ENCODE measurements at regions not wholly inside any gene's neighbourhood (a gene's known extent, or its start where the extent isn't known, plus 50 kb on each side); places are given as distances from the start of the nearest gene placed in this dataset.

DNA sequence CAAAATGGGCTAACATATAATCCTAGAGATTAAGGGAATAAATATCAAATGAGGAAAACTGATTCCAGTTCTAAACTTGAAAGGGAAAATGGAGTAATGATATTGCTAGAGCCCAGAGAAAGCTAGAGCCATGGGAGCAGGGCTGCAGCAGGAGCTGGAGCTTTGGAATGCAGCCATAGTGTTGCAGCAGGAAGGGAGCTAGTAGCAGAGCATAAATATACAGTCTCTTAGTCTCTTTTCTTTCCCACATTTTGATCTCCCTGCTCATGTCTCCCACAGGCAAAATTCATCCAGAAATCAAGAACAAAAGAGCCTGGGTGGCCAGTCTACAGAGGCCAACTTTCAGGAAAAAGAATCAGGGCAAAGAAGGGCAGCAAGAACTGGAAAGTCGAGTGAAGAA is 253.7 kb downstream of the ATXN7L3B start:
- no CpG with 5 or more reads among the region's 1 CpG for WGBS (ENCODE audit: insufficient coverage, low lambda C conversion rate)

DNA sequence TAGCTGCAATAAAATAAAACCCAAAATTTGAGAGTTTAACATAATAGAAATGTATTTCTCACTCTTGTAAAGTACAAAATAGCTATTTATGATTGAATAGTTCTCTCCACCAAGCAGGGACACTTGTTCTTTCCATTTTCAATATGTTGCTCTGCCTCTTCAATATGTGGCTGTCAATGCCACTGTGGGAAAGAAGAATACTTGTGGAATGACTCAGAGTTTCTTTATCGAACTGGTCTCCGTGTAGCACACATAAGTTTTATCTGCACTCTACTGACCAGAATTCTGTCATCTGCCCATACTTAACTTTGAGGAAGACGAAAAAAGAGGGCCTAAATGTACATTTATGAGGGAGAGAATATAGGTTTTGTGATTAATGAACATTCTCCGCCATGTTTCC is 256.9 kb downstream of the ATXN7L3B start:
- no peaks in the 10 kb centered on the region for H3K9me3 ChIP-seq (ENCODE audit: control insufficient read depth, low read depth, low read length)
- H3K4me1 ChIP-seq (ENCODE audit: control insufficient read depth, insufficient read depth, low read length) = no peaks in the 10 kb centered on the region
- no peaks in the 10 kb centered on the region for H3K36me3 ChIP-seq (ENCODE audit: control insufficient read depth, insufficient read depth, low read length)
- H3K27me3 ChIP-seq (ENCODE audit: control insufficient read depth, insufficient read depth, low read length) = no peaks in the 10 kb centered on the region
- no peak overlapping the region for H3K27ac ChIP-seq (ENCODE audit: low read length)
- DNase-seq = no peak
- H3K4me3 ChIP-seq (ENCODE audit: low read length) = no peak overlapping the region
- WGBS (ENCODE audit: insufficient coverage, low lambda C conversion rate) = no CpG with 5 or more reads among the region's 4 CpGs

More for the DNA sequence above, 253.7 kb downstream of the ATXN7L3B start:
- no peaks in the 10 kb centered on the region for H3K27me3 ChIP-seq (ENCODE audit: control insufficient read depth, insufficient read depth, low read length)
- H3K9me3 ChIP-seq (ENCODE audit: control insufficient read depth, low read depth, low read length) = no peaks in the 10 kb centered on the region
- H3K27ac ChIP-seq (ENCODE audit: low read length) = no peak overlapping the region
- no peaks in the 10 kb centered on the region for H3K36me3 ChIP-seq (ENCODE audit: control insufficient read depth, insufficient read depth, low read length)
- H3K4me1 ChIP-seq (ENCODE audit: control insufficient read depth, insufficient read depth, low read length) = no peaks in the 10 kb centered on the region
- peak in 1 of 2 donors; percentile 7 for DNase-seq
- no peak overlapping the region for H3K4me3 ChIP-seq (ENCODE audit: low read length)

DNA sequence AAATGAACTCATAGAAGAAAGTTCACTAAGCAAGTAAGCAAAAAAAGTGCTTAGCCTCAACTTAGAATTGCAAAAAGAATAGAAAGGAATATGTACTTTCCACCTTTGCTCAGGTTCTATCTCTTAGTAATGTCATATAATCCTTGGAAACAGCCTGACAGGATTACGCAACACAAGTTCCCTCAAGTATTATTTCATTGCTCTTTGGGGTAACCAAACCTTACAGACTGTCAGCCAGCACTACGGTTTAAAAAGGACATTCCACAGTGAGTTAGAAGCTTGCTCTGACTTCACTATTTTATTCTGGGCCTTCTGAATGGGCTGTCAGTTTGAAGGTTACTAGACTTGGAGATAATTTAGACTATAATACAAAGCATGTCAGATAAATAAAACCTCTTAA is 264.0 kb downstream of the ATXN7L3B start:
- H3K4me3 ChIP-seq (ENCODE audit: low read length) = no peak overlapping the region
- H3K27ac ChIP-seq (ENCODE audit: low read length) = peak overlapping the region; percentile 47
- no peaks in the 10 kb centered on the region for H3K27me3 ChIP-seq (ENCODE audit: control insufficient read depth, insufficient read depth, low read length)
- no peaks in the 10 kb centered on the region for H3K9me3 ChIP-seq (ENCODE audit: control insufficient read depth, low read depth, low read length)
- WGBS (ENCODE audit: insufficient coverage, low lambda C conversion rate) = no CpG with 5 or more reads among the region's 2 CpGs
- H3K36me3 ChIP-seq (ENCODE audit: control insufficient read depth, insufficient read depth, low read length) = no peaks in the 10 kb centered on the region
- DNase-seq = peak; percentile 66 to 88
- H3K4me1 ChIP-seq (ENCODE audit: control insufficient read depth, insufficient read depth, low read length) = peaks cover 11% of the 10 kb centered on the region

DNA sequence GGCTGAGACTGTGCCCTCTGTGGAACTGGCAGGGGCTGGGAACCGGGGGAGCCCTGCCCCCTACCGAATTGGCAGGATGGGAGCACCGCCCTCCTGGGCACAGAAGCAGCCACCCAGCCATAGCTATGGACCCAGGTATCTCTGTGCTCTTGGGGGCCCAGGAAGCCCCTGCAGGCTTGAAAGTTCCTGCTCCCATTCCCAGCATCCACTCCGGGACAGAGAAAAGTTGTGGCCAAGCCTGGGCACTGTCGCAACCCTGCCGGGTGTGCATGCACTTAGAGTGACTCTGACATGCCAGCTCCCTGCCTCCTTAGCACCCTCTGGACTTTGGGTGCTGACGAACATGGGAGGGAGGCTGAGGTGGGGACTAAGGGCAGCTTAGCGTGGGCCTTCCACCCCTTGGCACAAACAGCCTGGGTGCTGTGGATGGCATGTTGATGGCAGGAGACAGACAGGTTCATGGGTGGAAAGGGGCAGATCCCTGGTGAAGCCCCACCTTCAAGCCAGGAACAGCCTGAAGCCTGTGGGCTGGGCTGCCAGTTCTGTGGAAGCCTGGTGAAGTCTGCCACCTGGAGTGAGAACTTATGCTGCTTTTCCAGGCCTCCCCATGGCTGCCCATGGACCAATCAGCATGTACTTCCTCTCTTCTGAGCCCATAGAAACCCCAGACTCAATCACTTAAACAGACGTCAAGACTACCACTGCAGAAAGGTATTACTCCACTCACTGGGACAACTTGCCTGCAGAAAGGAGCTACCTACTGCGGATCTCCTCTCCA is 279.0 kb downstream of the ATXN7L3B start:
- no peak overlapping the region for H3K27ac ChIP-seq (ENCODE audit: low read length)
- DNase-seq = no peak
- H3K27me3 ChIP-seq (ENCODE audit: control insufficient read depth, insufficient read depth, low read length) = no peaks in the 10 kb centered on the region
- no peaks in the 10 kb centered on the region for H3K9me3 ChIP-seq (ENCODE audit: control insufficient read depth, low read depth, low read length)
- no peaks in the 10 kb centered on the region for H3K36me3 ChIP-seq (ENCODE audit: control insufficient read depth, insufficient read depth, low read length)
- H3K4me3 ChIP-seq (ENCODE audit: low read length) = no peak overlapping the region
- no CpG with 5 or more reads among the region's 10 CpGs for WGBS (ENCODE audit: insufficient coverage, low lambda C conversion rate)
- no peaks in the 10 kb centered on the region for H3K4me1 ChIP-seq (ENCODE audit: control insufficient read depth, insufficient read depth, low read length)

DNA sequence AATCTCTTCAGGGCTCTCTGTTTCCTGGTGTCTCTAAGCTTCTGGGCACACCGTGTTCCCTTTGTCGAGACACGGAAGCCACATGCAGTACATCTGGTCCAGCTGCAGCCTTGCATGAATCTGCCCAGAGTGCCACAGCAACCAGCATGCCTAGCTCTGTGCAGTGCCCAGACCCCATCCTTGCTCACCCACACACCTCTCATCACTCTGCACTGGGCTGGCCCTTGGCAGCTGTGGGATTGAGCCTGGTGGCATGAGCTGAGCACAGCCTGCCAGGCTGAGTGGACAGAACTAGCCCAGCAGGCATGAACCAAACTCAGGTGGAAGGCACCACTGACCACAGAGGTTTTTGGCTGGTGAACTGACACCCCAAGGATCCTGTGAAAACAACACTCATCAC is 279.9 kb downstream of the ATXN7L3B start:
- H3K9me3 ChIP-seq (ENCODE audit: control insufficient read depth, low read depth, low read length) = no peaks in the 10 kb centered on the region
- DNase-seq = no peak
- H3K36me3 ChIP-seq (ENCODE audit: control insufficient read depth, insufficient read depth, low read length) = no peaks in the 10 kb centered on the region
- no peaks in the 10 kb centered on the region for H3K27me3 ChIP-seq (ENCODE audit: control insufficient read depth, insufficient read depth, low read length)
- no peaks in the 10 kb centered on the region for H3K4me1 ChIP-seq (ENCODE audit: control insufficient read depth, insufficient read depth, low read length)
- WGBS (ENCODE audit: insufficient coverage, low lambda C conversion rate) = no CpG with 5 or more reads among the region's 3 CpGs
- H3K27ac ChIP-seq (ENCODE audit: low read length) = no peak overlapping the region
- H3K4me3 ChIP-seq (ENCODE audit: low read length) = no peak overlapping the region

DNA sequence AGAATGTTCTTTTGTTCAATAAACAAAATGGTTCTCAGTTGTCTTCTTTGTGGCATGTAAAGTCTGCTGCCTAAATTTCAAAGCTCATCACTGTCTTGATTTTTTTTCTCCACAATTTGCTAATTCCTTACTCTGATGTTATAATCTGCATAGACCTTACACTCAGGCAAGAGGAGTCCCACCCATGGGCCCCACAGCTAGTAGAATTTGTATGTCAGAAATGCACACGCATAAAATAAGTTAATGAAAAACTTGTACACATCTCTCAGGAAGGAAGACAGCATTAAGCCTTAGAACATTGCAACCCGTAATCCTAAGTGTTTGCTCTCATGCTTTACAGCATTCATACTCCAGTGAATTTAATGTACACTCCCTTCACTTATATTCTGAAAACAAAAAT is 280.8 kb downstream of the ATXN7L3B start:
- H3K36me3 ChIP-seq (ENCODE audit: control insufficient read depth, insufficient read depth, low read length) = no peaks in the 10 kb centered on the region
- DNase-seq = peak; percentile 23 to 55
- 0% methylated on average over 1 of the region's 2 CpGs for WGBS (ENCODE audit: insufficient coverage, low lambda C conversion rate)

DNA sequence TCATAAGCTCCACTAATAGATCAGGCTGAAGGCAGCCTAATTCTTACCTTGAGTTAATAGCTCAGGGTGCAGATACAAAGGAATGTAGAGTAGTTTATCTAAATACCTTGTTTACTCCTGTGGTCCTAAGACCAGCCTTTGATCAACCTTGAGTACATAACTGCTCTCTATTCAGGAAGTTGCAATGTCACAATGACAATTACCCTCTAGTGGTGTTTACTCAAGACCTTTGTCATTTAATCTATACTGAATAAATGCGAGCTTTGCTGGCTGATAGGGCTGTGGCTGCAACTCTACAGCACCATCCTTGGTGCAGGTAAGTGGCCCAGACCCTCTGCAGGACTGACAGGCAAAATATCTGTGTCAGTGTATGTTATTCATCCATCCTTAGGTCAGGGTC is 282.7 kb downstream of the ATXN7L3B start:
- no peaks in the 10 kb centered on the region for H3K4me1 ChIP-seq (ENCODE audit: control insufficient read depth, insufficient read depth, low read length)
- H3K27ac ChIP-seq (ENCODE audit: low read length) = no peak overlapping the region
- WGBS (ENCODE audit: insufficient coverage, low lambda C conversion rate) = no CpG with 5 or more reads among the region's 1 CpG
- DNase-seq = no peak
- no peak overlapping the region for H3K4me3 ChIP-seq (ENCODE audit: low read length)
- no peaks in the 10 kb centered on the region for H3K9me3 ChIP-seq (ENCODE audit: control insufficient read depth, low read depth, low read length)
- H3K27me3 ChIP-seq (ENCODE audit: control insufficient read depth, insufficient read depth, low read length) = no peaks in the 10 kb centered on the region
- H3K36me3 ChIP-seq (ENCODE audit: control insufficient read depth, insufficient read depth, low read length) = no peaks in the 10 kb centered on the region

More for the DNA sequence above, 280.8 kb downstream of the ATXN7L3B start:
- Histone ChIP-seq H3K4me3 (ENCODE audit: low read length) (no peak overlapping the region), H3K4me1 (ENCODE audit: control insufficient read depth, insufficient read depth, low read length) (no peaks in the 10 kb centered on the region), H3K27me3 (ENCODE audit: control insufficient read depth, insufficient read depth, low read length) (no peaks in the 10 kb centered on the region), H3K27ac (ENCODE audit: low read length) (no peak overlapping the region), H3K9me3 (ENCODE audit: control insufficient read depth, low read depth, low read length) (no peaks in the 10 kb centered on the region)

DNA sequence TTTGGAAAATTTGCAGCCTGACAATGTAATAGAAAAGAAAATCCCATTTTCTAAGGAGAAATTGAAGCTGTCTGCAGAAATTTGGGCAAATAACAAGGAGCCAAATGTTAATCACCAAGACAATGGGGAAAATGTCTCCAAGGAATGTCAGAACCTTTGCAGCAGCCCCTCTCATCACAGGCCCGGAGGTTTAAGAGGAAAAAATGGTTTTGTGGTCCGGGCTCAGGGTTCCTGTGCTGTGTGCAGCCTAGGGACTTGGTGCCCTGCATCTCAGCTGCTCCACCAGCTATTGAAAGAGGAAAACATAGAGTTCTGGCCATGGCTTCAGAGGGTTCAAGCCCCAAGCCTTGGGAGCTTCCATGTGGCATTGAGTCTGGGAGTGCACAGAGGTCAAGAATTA is 298.9 kb downstream of the ATXN7L3B start:
- H3K36me3 ChIP-seq (ENCODE audit: control insufficient read depth, insufficient read depth, low read length) = no peaks in the 10 kb centered on the region
- no peak overlapping the region for H3K4me3 ChIP-seq (ENCODE audit: low read length)
- peaks cover 5% of the 10 kb centered on the region for H3K9me3 ChIP-seq (ENCODE audit: control insufficient read depth, low read depth, low read length)
- no CpG with 5 or more reads among the region's 2 CpGs for WGBS (ENCODE audit: insufficient coverage, low lambda C conversion rate)
- H3K27ac ChIP-seq (ENCODE audit: low read length) = no peak overlapping the region
- H3K27me3 ChIP-seq (ENCODE audit: control insufficient read depth, insufficient read depth, low read length) = no peaks in the 10 kb centered on the region
- DNase-seq = no peak
- no peaks in the 10 kb centered on the region for H3K4me1 ChIP-seq (ENCODE audit: control insufficient read depth, insufficient read depth, low read length)

DNA sequence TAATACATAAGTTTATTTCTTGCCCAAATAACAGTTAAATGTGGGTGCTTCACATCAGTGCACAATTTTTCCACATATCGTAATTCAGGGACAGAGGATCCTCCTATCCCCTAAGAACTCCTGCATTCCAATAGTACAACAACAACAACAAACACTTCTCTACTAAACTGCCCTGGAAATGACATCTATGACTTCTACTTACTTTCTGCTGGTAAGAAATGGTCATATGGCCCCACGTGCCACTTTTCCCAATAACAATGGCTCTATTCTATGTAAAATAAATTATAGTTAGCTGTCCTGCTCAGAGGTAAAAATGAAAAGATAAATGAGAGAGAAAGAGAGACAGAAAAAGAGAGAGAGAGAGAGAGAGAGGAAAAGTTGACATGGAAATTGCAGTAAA is 308.5 kb downstream of the ATXN7L3B start:
- no peaks in the 10 kb centered on the region for H3K27me3 ChIP-seq (ENCODE audit: control insufficient read depth, insufficient read depth, low read length)
- H3K4me3 ChIP-seq (ENCODE audit: low read length) = no peak overlapping the region
- DNase-seq = no peak
- no peaks in the 10 kb centered on the region for H3K36me3 ChIP-seq (ENCODE audit: control insufficient read depth, insufficient read depth, low read length)
- no peak overlapping the region for H3K27ac ChIP-seq (ENCODE audit: low read length)
- WGBS (ENCODE audit: insufficient coverage, low lambda C conversion rate) = 86% methylated on average over 1 of the region's 2 CpGs
- H3K4me1 ChIP-seq (ENCODE audit: control insufficient read depth, insufficient read depth, low read length) = no peaks in the 10 kb centered on the region
- H3K9me3 ChIP-seq (ENCODE audit: control insufficient read depth, low read depth, low read length) = no peaks in the 10 kb centered on the region

DNA sequence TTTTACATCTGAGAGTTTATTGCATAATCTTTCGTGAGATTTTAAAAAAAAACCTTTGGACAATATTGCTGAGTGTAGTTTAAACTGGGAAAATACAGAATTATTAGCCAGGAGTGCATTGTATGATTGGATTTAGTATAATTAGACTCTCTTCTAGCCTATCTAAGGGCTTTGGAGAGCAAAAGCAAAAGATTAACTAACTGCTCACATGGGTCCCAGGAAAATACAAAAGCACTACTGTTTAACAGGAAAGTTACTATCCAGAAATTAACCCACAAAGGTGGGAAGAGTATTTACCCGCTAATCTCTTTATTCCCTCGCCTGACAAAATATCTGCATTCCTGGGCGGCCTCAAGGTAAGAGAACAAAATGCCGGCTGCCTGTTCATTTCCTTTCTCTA is 309.5 kb downstream of the ATXN7L3B start:
- Histone ChIP-seq H3K9me3 (ENCODE audit: control insufficient read depth, low read depth, low read length) (no peaks in the 10 kb centered on the region), H3K36me3 (ENCODE audit: control insufficient read depth, insufficient read depth, low read length) (no peaks in the 10 kb centered on the region), H3K4me3 (ENCODE audit: low read length) (peak overlapping the region; percentile 23), H3K27me3 (ENCODE audit: control insufficient read depth, insufficient read depth, low read length) (no peaks in the 10 kb centered on the region), H3K4me1 (ENCODE audit: control insufficient read depth, insufficient read depth, low read length) (no peaks in the 10 kb centered on the region), H3K27ac (ENCODE audit: low read length) (peak overlapping the region; percentile 47)
- 29% methylated on average over 3 of the region's 5 CpGs for WGBS (ENCODE audit: insufficient coverage, low lambda C conversion rate)
- no peak for DNase-seq

DNA sequence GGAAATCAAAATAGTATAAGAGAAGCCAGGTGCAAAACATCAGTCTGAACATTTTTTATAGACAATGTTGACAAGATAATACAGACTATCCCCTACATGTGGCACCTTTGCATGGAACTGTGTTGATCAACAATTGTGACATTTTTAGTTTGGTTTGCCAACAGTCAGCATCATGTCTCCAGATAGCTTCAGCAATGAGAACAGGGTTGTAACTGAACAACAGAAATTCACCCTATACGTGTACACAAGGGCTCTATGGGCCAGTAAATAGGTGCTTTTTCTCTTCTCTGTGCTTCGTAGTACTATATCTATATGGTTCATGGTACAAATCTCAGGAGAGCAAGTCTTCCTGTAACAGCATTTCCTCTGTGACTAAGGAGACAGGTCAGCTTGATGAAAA is 310.4 kb downstream of the ATXN7L3B start:
- Histone ChIP-seq H3K27ac (ENCODE audit: low read length) (peak overlapping the region; percentile 47), H3K4me1 (ENCODE audit: control insufficient read depth, insufficient read depth, low read length) (no peaks in the 10 kb centered on the region), H3K9me3 (ENCODE audit: control insufficient read depth, low read depth, low read length) (no peaks in the 10 kb centered on the region), H3K27me3 (ENCODE audit: control insufficient read depth, insufficient read depth, low read length) (no peaks in the 10 kb centered on the region), H3K4me3 (ENCODE audit: low read length) (peak overlapping the region; percentile 23), H3K36me3 (ENCODE audit: control insufficient read depth, insufficient read depth, low read length) (no peaks in the 10 kb centered on the region)
- no CpG with 5 or more reads among the region's 2 CpGs for WGBS (ENCODE audit: insufficient coverage, low lambda C conversion rate)
- peak in 1 of 2 donors; percentile 69 for DNase-seq

Data from large intestine (tissue), 3 donors.